ENCODE measurements at regions not wholly inside any gene's neighbourhood (a gene's known extent, or its start where the extent isn't known, plus 50 kb on each side); places are given as distances from the start of the nearest gene placed in this dataset.

- DNase-seq (ENCODE audit: low read depth, low spot score): no peak
- no peaks in the 10 kb centered on the region for H3K36me3 ChIP-seq (ENCODE audit: insufficient read depth, low read length)
- no peak overlapping the region for H3K27ac ChIP-seq
- H3K4me3 ChIP-seq: no peak overlapping the region
- TF ChIP-seq POLR2AphosphoS5 (IDR thresholded peaks at IDR 0.05; ENCODE audit: borderline replicate concordance, low read depth, low read length) (no peak), EZH2 (IDR thresholded peaks at IDR 0.05) (no peak), FOXP2 (optimal IDR thresholded peaks at IDR 0.05; ENCODE audit: control extremely low read depth, extremely low read length, insufficient read depth) (no peak)
- H3K9ac ChIP-seq (ENCODE audit: insufficient read length): no peak overlapping the region
- H3K9me3 ChIP-seq (ENCODE audit: low read depth, low read length): no peaks in the 10 kb centered on the region
These were observed 158.8 kb downstream of the MACROH2A1 start for GRCh38 chr5:135240283-135240633.

GRCh38 chr5:135239453-135240282 lies 159.4 kb downstream of the MACROH2A1 start:
- TF ChIP-seq EZH2 (IDR thresholded peaks at IDR 0.05) (no peak), FOXP2 (optimal IDR thresholded peaks at IDR 0.05; ENCODE audit: control extremely low read depth, extremely low read length, insufficient read depth) (no peak), POLR2AphosphoS5 (IDR thresholded peaks at IDR 0.05; ENCODE audit: borderline replicate concordance, low read depth, low read length) (no peak)
- no peak overlapping the region for H3K27ac ChIP-seq
- no peak overlapping the region for H3K4me3 ChIP-seq
- H3K9ac ChIP-seq (ENCODE audit: insufficient read length): no peak overlapping the region
- no peaks in the 10 kb centered on the region for H3K36me3 ChIP-seq (ENCODE audit: insufficient read depth, low read length)
- H3K9me3 ChIP-seq (ENCODE audit: low read depth, low read length): no peaks in the 10 kb centered on the region
- no peak for DNase-seq (ENCODE audit: low read depth, low spot score)

DNA sequence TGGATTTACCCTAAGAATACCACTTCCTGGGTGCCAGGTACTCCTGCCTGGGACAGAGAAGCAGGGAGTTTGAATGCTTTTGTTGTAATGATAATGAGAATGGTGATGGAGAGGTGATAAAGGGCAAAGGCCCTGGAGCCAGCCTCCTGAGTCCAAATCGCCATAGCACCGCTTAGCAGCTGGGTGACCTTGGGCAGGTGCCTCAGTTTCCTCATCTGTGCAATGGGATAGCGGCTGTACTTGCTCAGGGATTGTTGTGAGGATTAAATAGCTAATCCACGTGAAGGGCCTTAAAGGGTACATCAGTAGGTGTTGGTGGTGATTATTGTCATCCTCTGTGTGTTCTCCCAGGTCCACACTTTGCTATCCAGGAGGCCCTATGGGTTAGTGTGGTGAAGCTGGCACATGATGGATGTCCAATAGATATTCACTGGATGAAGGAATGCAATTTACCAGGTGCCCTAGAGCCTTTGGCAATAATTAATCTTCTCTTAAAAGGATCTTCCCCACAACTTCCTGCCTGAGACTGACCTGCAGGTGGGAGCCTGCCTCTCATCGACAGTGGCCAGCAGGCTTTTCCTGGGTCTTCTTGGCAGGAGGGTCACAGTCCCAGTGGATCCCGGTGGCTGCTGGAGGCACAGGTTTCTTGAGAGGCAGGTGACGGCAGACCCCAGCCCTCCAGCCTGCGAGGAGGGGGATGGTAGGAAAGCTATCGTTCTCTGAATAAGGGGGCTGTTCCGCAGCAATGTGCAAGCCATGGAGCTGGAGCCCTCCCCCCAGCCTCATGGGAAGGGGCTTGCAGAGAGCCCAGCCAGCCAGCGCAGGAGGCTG lies 160.2 kb downstream of the MACROH2A1 start:
- Histone ChIP-seq H3K9me3 (ENCODE audit: low read depth, low read length) (no peaks in the 10 kb centered on the region), H3K9ac (ENCODE audit: insufficient read length) (no peak overlapping the region), H3K27ac (no peak overlapping the region), H3K36me3 (ENCODE audit: insufficient read depth, low read length) (no peaks in the 10 kb centered on the region), H3K4me3 (no peak overlapping the region)
- no peak for DNase-seq (ENCODE audit: low read depth, low spot score)
- TF ChIP-seq POLR2AphosphoS5 (IDR thresholded peaks at IDR 0.05; ENCODE audit: borderline replicate concordance, low read depth, low read length) (no peak), FOXP2 (optimal IDR thresholded peaks at IDR 0.05; ENCODE audit: control extremely low read depth, extremely low read length, insufficient read depth) (no peak), EZH2 (IDR thresholded peaks at IDR 0.05) (no peak)

GRCh38 chr5:135237748-135238103 lies 161.3 kb downstream of the MACROH2A1 start:
- H3K36me3 ChIP-seq (ENCODE audit: insufficient read depth, low read length): no peaks in the 10 kb centered on the region
- no peak overlapping the region for H3K9ac ChIP-seq (ENCODE audit: insufficient read length)
- H3K4me3 ChIP-seq: no peak overlapping the region
- TF ChIP-seq EZH2 (IDR thresholded peaks at IDR 0.05) (no peak), POLR2AphosphoS5 (IDR thresholded peaks at IDR 0.05; ENCODE audit: borderline replicate concordance, low read depth, low read length) (no peak), FOXP2 (optimal IDR thresholded peaks at IDR 0.05; ENCODE audit: control extremely low read depth, extremely low read length, insufficient read depth) (no peak)
- no peaks in the 10 kb centered on the region for H3K9me3 ChIP-seq (ENCODE audit: low read depth, low read length)
- DNase-seq (ENCODE audit: low read depth, low spot score): no peak
- H3K27ac ChIP-seq: no peak overlapping the region

DNA sequence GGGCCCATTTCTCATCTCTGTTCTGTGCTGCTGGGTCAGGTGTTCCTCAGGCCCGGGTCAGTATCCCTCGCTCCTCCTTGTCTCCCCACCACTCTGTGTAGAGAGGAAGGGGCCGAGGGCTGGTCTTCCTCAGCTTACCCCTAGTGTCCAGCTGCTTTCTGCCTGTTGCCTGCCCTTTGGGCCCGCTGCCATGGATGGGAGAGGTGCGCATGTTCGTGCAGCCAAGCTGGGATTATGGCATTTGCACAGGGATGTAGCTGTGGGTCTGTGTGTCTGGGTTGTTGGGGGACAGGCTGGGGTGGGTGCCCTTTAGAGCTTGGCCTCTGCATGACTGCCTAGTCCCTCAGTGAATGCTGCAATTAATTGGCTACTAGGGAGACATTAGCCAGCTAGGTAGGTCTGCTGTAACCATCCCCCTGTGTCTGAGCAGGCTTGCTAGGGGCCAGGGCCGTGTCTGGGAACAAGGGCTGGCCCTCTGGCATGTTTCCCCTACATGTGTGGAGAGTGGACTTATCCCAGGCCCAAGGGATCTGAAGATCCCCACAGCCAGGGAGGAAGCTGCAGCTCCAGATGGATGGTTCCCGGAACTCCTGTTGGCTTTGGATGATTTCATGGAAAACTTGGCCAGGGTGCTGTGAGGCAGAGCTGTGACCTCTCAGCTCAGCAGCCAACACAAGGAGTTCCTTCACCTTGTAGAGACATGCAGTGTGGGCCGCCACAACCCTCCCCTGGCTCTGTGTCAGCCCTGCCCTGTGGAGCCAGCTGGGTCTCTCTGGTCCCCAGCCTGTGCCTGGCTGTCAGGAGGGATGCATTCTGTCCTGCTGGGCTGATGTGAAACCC lies 161.9 kb downstream of the MACROH2A1 start:
- no peak overlapping the region for H3K27ac ChIP-seq
- TF ChIP-seq POLR2AphosphoS5 (IDR thresholded peaks at IDR 0.05; ENCODE audit: borderline replicate concordance, low read depth, low read length): no peak
- no peak for DNase-seq (ENCODE audit: low read depth, low spot score)

DNA sequence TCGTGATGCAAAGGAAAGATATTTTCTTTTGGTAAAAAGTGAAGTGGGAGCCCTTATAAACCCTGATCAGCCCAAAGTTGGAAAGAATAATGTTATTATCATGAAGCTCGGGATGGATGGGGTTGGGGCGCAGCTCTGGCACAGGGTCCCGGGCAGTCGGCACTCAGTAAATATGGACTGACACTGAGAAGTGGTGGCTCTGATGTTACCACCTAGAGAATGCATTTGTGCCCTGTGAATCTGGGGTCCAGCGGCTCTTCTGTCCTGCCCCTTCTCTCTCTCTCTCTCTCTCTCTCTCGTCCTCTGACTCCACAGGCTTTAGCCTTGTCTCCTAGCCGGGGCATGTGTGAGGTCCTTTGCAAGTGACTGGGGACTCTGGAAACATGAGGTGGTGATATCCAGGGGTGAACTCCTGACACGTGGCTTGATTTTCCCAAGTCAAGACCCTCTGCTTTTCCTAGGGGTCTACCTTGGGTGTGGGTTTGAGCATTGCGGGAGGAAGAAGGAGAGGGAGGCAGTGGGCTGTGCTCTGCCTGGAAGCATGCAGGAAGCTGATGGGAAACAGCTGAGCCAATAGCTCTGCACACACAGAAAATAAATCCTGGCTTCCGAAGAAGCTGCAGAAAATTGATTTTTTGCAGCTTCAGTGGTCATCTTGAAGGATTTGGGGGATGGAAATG lies 162.7 kb downstream of the MACROH2A1 start:
- TF ChIP-seq FOXP2 (optimal IDR thresholded peaks at IDR 0.05; ENCODE audit: control extremely low read depth, extremely low read length, insufficient read depth): no peak
- TF ChIP-seq POLR2AphosphoS5 (IDR thresholded peaks at IDR 0.05; ENCODE audit: borderline replicate concordance, low read depth, low read length): no peak
- TF ChIP-seq EZH2 (IDR thresholded peaks at IDR 0.05): no peak
- Histone ChIP-seq H3K9me3 (ENCODE audit: low read depth, low read length) (no peaks in the 10 kb centered on the region), H3K36me3 (ENCODE audit: insufficient read depth, low read length) (no peaks in the 10 kb centered on the region), H3K9ac (ENCODE audit: insufficient read length) (no peak overlapping the region), H3K27ac (no peak overlapping the region), H3K4me3 (no peak overlapping the region)
- DNase-seq (ENCODE audit: low read depth, low spot score): no peak

More for the DNA sequence above, 161.9 kb downstream of the MACROH2A1 start:
- H3K9ac ChIP-seq (ENCODE audit: insufficient read length): no peak overlapping the region
- H3K4me3 ChIP-seq: no peak overlapping the region
- H3K9me3 ChIP-seq (ENCODE audit: low read depth, low read length): no peaks in the 10 kb centered on the region
- H3K36me3 ChIP-seq (ENCODE audit: insufficient read depth, low read length): no peaks in the 10 kb centered on the region

- no peaks in the 10 kb centered on the region for H3K9me3 ChIP-seq (ENCODE audit: low read depth, low read length)
- H3K9ac ChIP-seq (ENCODE audit: insufficient read length): no peak overlapping the region
- no peaks in the 10 kb centered on the region for H3K36me3 ChIP-seq (ENCODE audit: insufficient read depth, low read length)
- no peak overlapping the region for H3K4me3 ChIP-seq
- TF ChIP-seq POLR2AphosphoS5 (IDR thresholded peaks at IDR 0.05; ENCODE audit: borderline replicate concordance, low read depth, low read length): no peak
- no peak for TF ChIP-seq FOXP2 (optimal IDR thresholded peaks at IDR 0.05; ENCODE audit: control extremely low read depth, extremely low read length, insufficient read depth)
- no peak for TF ChIP-seq EZH2 (IDR thresholded peaks at IDR 0.05)
- no peak for DNase-seq (ENCODE audit: low read depth, low spot score)
- no peak overlapping the region for H3K27ac ChIP-seq
These were observed 163.3 kb downstream of the MACROH2A1 start for GRCh38 chr5:135235551-135236227.

All from SK-N-MC (cell line).